Large intestine (tissue), 3 donors: ENCODE measurements at regions not wholly inside any gene's neighbourhood (a gene's known extent, or its start where the extent isn't known, plus 50 kb on each side); places are given as distances from the start of the nearest gene placed in this dataset.
"Not testable (repeated sequence)": the region's sequence is repeated elsewhere in the genome, so short reads cannot be mapped to it uniquely, and the experiment has no call there.

ENCODE experiments used
- DNase-seq, 2 donors: peaks; one replicate each; pipeline versions ENCODE4 v3.0.0 to v3.0.0-alpha.2; 2013
- H3K27ac ChIP-seq: one replicate; pipeline ENCODE4 v1.5.1; 2013; ENCODE audit warnings: low read length
- H3K27me3 ChIP-seq: 2 replicates; pipeline ENCODE4 v1.6.1; 2013; ENCODE audit warnings: low read length; ENCODE audit not compliant: control insufficient read depth, insufficient read depth
- H3K36me3 ChIP-seq: 2 replicates; pipeline ENCODE4 v1.6.1; 2013; ENCODE audit warnings: low read length; ENCODE audit not compliant: control insufficient read depth, insufficient read depth
- H3K4me1 ChIP-seq: one replicate; pipeline ENCODE4 v1.6.1; 2013; ENCODE audit warnings: low read length; ENCODE audit not compliant: control insufficient read depth, insufficient read depth
- H3K4me3 ChIP-seq: one replicate; pipeline ENCODE4 v1.5.1; 2013; ENCODE audit warnings: low read length
- H3K9me3 ChIP-seq: one replicate; pipeline ENCODE4 v1.6.1; 2013; ENCODE audit warnings: mild to moderate bottlenecking, low read depth, low read length, moderate library complexity; ENCODE audit not compliant: control insufficient read depth
- WGBS: methylation state at CpG from one replicate; pipeline ENCODE4 v1.1.5; 2013; ENCODE audit warnings: low lambda C conversion rate; ENCODE audit not compliant: insufficient coverage; 5-methylcytosine and 5-hydroxymethylcytosine counted together

DNA sequence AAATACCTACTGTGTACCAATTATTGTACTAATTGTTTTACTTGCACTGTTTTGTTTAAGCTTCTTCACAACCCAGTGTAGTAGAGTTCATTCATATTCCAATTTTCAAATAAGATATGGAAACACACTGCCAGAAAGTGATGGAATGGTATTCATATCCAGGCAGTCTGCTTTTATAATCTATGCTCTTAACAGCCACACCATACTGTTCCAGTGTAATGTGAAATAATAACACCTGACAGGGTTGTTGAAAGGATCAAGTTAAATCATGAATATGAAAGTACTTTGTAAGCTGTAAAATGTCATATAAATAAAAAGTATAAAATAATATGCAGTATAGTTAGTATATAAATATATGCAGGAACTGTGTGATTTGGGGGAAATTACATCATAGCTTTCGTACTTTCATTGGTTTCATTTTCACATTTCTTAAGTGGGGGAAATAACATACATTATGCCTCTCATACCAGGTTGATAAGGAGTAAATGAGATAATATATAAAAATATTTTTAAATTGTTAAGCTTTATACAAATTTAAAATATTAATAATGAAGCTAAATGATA is 230.8 kb downstream of the TANC2 start:
- Histone ChIP-seq H3K27ac (no peak overlapping the region), H3K4me3 (no peak overlapping the region), H3K36me3 (peaks cover 9% of the 10 kb centered on the region), H3K4me1 (no peaks in the 10 kb centered on the region), H3K27me3 (no peaks in the 10 kb centered on the region), H3K9me3 (no peaks in the 10 kb centered on the region)
- 86% methylated on average over 1 of the region's 1 CpG for WGBS
- DNase-seq = no peak

- Histone ChIP-seq H3K27me3 (no peaks in the 10 kb centered on the region), H3K36me3 (no peaks in the 10 kb centered on the region), H3K27ac (no peak overlapping the region), H3K4me1 (no peaks in the 10 kb centered on the region), H3K4me3 (no peak overlapping the region), H3K9me3 (no peaks in the 10 kb centered on the region)
- DNase-seq = no peak
- WGBS = 100% methylated on average over 2 of the region's 2 CpGs
Observed at GRCh38 chr17:63203652-63204051, 237.6 kb downstream of the TANC2 start.

DNA sequence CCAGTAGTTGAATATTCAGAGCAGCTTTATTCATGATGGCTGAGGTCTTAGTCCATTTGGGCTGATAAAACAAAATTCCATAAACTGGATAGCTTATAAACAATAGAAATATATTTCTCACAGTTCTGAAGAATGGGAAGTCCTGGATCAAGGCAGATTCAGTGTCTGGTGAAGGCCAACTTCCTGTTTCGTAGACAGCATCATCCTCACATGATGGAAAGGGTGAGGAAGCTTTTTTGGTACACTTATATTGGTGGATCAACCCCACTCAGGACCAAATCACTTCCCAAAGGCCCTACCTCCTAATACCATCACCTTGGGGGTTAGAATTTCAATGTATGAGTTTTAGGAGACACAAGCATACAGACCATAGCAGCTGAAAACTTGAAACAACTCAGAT is 224.2 kb downstream of the CYB561 start:
- H3K27me3 ChIP-seq = no peaks in the 10 kb centered on the region
- WGBS = no CpG with 5 or more reads among the region's 1 CpG
- no peak overlapping the region for H3K27ac ChIP-seq
- H3K4me1 ChIP-seq = no peaks in the 10 kb centered on the region
- no peak overlapping the region for H3K4me3 ChIP-seq
- H3K9me3 ChIP-seq = no peaks in the 10 kb centered on the region
- no peaks in the 10 kb centered on the region for H3K36me3 ChIP-seq
- DNase-seq = no peak

DNA sequence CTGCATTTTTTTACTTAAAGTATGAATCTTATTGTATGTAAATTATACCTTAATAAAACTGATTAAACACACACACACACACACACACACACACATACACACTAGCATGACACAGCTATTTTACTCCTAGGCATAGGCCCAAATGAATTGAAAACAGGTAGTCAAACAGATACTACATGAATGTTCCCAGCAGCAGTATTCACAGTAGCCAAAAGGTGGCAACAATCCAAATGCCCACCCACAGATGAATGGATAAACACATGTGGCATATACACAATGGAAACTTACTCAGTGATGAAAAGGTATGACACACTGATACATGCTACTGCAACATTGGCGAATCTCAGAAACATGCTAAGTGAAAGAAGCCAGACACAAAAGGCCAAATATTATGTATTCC is 223.5 kb downstream of the CYB561 start:
- H3K27ac ChIP-seq = no peak overlapping the region
- WGBS = 100% methylated on average over 1 of the region's 1 CpG
- H3K4me1 ChIP-seq = no peaks in the 10 kb centered on the region
- H3K4me3 ChIP-seq = no peak overlapping the region
- H3K9me3 ChIP-seq = no peaks in the 10 kb centered on the region
- H3K27me3 ChIP-seq = no peaks in the 10 kb centered on the region
- no peak for DNase-seq
- no peaks in the 10 kb centered on the region for H3K36me3 ChIP-seq

GRCh38 chr17:63223212-63223911 is 222.7 kb downstream of the CYB561 start:
- Histone ChIP-seq H3K9me3 (no peaks in the 10 kb centered on the region), H3K36me3 (no peaks in the 10 kb centered on the region), H3K27me3 (no peaks in the 10 kb centered on the region), H3K4me1 (no peaks in the 10 kb centered on the region), H3K4me3 (no peak overlapping the region), H3K27ac (no peak overlapping the region)
- WGBS = no CpG with 5 or more reads among the region's 7 CpGs
- no peak for DNase-seq

DNA sequence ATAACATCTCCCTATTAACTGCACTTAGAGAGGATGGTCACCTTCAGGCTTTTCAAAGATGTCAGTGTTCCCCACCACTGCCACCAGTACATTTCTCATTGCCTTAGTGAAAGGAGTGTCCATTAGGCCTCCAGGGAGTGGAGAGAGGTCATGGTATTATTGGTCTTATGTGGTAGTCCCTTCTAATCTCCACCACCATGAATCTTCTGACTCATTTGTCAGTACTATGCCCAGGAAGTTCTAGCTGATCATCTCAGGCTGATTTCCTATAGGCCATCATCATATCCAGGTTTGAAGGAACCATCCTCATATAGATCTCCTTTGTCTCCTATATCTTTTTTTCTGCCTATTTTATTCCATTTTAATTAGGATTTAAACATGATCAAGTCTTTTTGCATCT is 221.5 kb downstream of the CYB561 start:
- Histone ChIP-seq H3K27ac (no peak overlapping the region), H3K4me3 (no peak overlapping the region), H3K27me3 (no peaks in the 10 kb centered on the region), H3K9me3 (no peaks in the 10 kb centered on the region), H3K4me1 (no peaks in the 10 kb centered on the region), H3K36me3 (no peaks in the 10 kb centered on the region)
- no peak for DNase-seq

DNA sequence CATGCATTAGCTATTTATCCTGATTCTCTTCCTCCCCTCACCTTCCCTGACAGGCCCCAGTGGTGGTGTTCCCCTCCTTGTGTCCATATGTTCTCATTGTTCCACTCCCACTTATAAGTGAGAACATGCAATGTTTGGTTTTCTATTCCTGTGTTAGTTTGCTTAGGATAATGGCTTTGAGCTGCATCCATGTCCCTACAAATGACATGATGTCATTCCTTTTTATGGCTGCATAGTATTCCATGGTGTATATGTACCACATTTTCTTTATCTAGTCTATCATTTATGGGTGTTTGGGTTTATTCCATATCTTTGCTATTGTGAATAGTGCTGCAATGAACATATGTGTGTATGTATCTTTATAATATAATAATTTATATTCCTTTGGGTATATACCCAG is 219.4 kb downstream of the CYB561 start:
- not testable (repeated sequence) for H3K27me3 ChIP-seq, H3K4me1 ChIP-seq, H3K27ac ChIP-seq, DNase-seq, H3K4me3 ChIP-seq, H3K9me3 ChIP-seq, H3K36me3 ChIP-seq

GRCh38 chr17:63231015-63231620 is 215.0 kb downstream of the CYB561 start:
- not testable (repeated sequence) for H3K27me3 ChIP-seq, H3K4me1 ChIP-seq, H3K36me3 ChIP-seq, H3K27ac ChIP-seq, H3K9me3 ChIP-seq, H3K4me3 ChIP-seq, DNase-seq
- no CpG with 5 or more reads among the region's 2 CpGs for WGBS

GRCh38 chr17:63232565-63233310 is 213.4 kb downstream of the CYB561 start:
- Histone ChIP-seq H3K36me3 (no peaks in the 10 kb centered on the region), H3K4me1 (no peaks in the 10 kb centered on the region), H3K4me3 (no peak overlapping the region), H3K9me3 (peaks cover 4% of the 10 kb centered on the region), H3K27ac (no peak overlapping the region), H3K27me3 (no peaks in the 10 kb centered on the region)
- no CpG with 5 or more reads among the region's 16 CpGs for WGBS
- no peak for DNase-seq

- Histone ChIP-seq H3K9me3 (no peaks in the 10 kb centered on the region), H3K36me3 (no peaks in the 10 kb centered on the region), H3K4me3 (no peak overlapping the region), H3K27me3 (no peaks in the 10 kb centered on the region), H3K27ac (no peak overlapping the region), H3K4me1 (no peaks in the 10 kb centered on the region)
- WGBS = 80% methylated on average over 1 of the region's 3 CpGs
- DNase-seq = no peak
Observed at GRCh38 chr17:63240106-63240505, 206.0 kb downstream of the CYB561 start.
